HEK293 (cell line): ENCODE measurements at regions not wholly inside any gene's neighbourhood (a gene's known extent, or its start where the extent isn't known, plus 50 kb on each side); places are given as distances from the start of the nearest gene placed in this dataset.

Source experiments
- CTCF ChIA-PET: fragments of 350-600 bp; formaldehyde crosslinking; extraction: SDS; loops from one replicate; lab custom pipeline; 2021; ENCODE audit warnings: antibody characterized with exemption; lab: Yijun Ruan, JAX
- POLR2A ChIA-PET: fragments of 300-600 bp; formaldehyde crosslinking; extraction: SDS; loops from one replicate; lab custom pipeline; 2020; ENCODE audit warnings: antibody characterized with exemption, inconsistent platforms; lab: Yijun Ruan, JAX
- H3K27ac ChIP-seq: fragments of 200-500 bp; sonication (Bioruptor generic); 2 replicates; pipeline ENCODE4 v1.5.1; 2014; ENCODE audit warnings: low read depth, low read length, control low read depth, inconsistent platforms; ENCODE audit errors: extremely low read depth
- H3K36me3 ChIP-seq, 2 experiments: fragments of 200-500 bp in 1 of 2; sonication (Bioruptor generic) in 1 of 2; 1 replicate in 1 of 2; 2 replicates in 1 of 2; pipeline ENCODE4 v1.5.1; 2014 to 2017; ENCODE audit warnings: inconsistent platforms in 2 of 2, low read length in 2 of 2; ENCODE audit not compliant: control insufficient read depth in 2 of 2, insufficient read depth in 1 of 2
- H3K4me1 ChIP-seq: fragments of 200-500 bp; sonication (Bioruptor generic); 2 replicates; pipeline ENCODE4 v1.5.1; 2014; ENCODE audit warnings: mild to moderate bottlenecking, low read length, inconsistent platforms; ENCODE audit not compliant: control insufficient read depth, insufficient read depth
- H3K4me3 ChIP-seq: 2 replicates; pipeline ENCODE4 v1.5.1; 2011; ENCODE audit warnings: low read depth, mild to moderate bottlenecking, control low read depth, low read length, moderate library complexity
- H3K9me3 ChIP-seq: fragments of 200-500 bp; sonication (Bioruptor generic); 2 replicates; pipeline ENCODE4 v1.5.1; 2014; ENCODE audit warnings: low read depth, low read length, inconsistent platforms; ENCODE audit not compliant: control insufficient read depth, insufficient read depth
- BCL11B ChIP-seq: fragments of 450-650 bp; formaldehyde crosslinking; IDR thresholded peaks from 2 replicates; pipeline ENCODE4 v1.5.1; 2016; ENCODE audit warnings: low read depth, missing biosample characterization, missing genetic modification characterization
- CTCF ChIP-seq: fragments of 450-650 bp; formaldehyde crosslinking; IDR thresholded peaks from 2 replicates; pipeline ENCODE4 v1.5.1; 2016; ENCODE audit warnings: missing biosample characterization, missing genetic modification characterization
- FEZF1 ChIP-seq: fragments of 450-650 bp; formaldehyde crosslinking; IDR thresholded peaks from 2 replicates; pipeline ENCODE4 v1.5.1; 2016; ENCODE audit warnings: missing biosample characterization, missing genetic modification characterization
- KLF16 ChIP-seq: fragments of 450-650 bp; formaldehyde crosslinking; IDR thresholded peaks from 2 replicates; pipeline ENCODE4 v1.5.1; 2017; ENCODE audit warnings: missing biosample characterization, missing genetic modification characterization
- KLF9 ChIP-seq: fragments of 450-650 bp; formaldehyde crosslinking; IDR thresholded peaks from 2 replicates; pipeline ENCODE4 v1.5.1; 2016; ENCODE audit warnings: missing biosample characterization, missing genetic modification characterization, low read depth
- PRDM10 ChIP-seq: fragments of 450-650 bp; formaldehyde crosslinking; IDR thresholded peaks from 2 replicates; pipeline ENCODE4 v1.5.1; 2016; ENCODE audit warnings: missing biosample characterization, missing genetic modification characterization
- SETDB1 ChIP-seq: IDR thresholded peaks from one replicate; pipeline ENCODE4 v1.6.1; 2017; ENCODE audit warnings: mild to moderate bottlenecking, low read length, moderate library complexity, mixed read lengths; ENCODE audit not compliant: insufficient read length
- SP2 ChIP-seq: fragments of 450-650 bp; formaldehyde crosslinking; IDR thresholded peaks from 2 replicates; pipeline ENCODE4 v1.5.1; 2016; ENCODE audit warnings: missing biosample characterization, missing genetic modification characterization
- YY1 ChIP-seq: fragments of 450-650 bp; formaldehyde crosslinking; IDR thresholded peaks from 2 replicates; pipeline ENCODE4 v1.5.1; 2018; ENCODE audit warnings: missing biosample characterization, missing genetic modification characterization
- ZBTB17 ChIP-seq: fragments of 450-650 bp; formaldehyde crosslinking; IDR thresholded peaks from 2 replicates; pipeline ENCODE4 v1.5.1; 2016; ENCODE audit warnings: missing biosample characterization, missing genetic modification characterization
- ZBTB20 ChIP-seq: fragments of 450-650 bp; formaldehyde crosslinking; IDR thresholded peaks from 2 replicates; pipeline ENCODE4 v1.5.1; 2016; ENCODE audit warnings: missing biosample characterization, missing genetic modification characterization
- ZEB2 ChIP-seq: fragments of 450-650 bp; formaldehyde crosslinking; IDR thresholded peaks from 2 replicates; pipeline ENCODE4 v1.5.1; 2016; ENCODE audit warnings: missing biosample characterization, missing genetic modification characterization
- ZNF16 ChIP-seq: fragments of 450-650 bp; formaldehyde crosslinking; IDR thresholded peaks from 2 replicates; pipeline ENCODE4 v1.5.1; 2016; ENCODE audit warnings: low read depth, missing biosample characterization, missing genetic modification characterization
- ZNF2 ChIP-seq: fragments of 450-650 bp; formaldehyde crosslinking; IDR thresholded peaks from 2 replicates; pipeline ENCODE4 v1.5.1; 2016; ENCODE audit warnings: missing biosample characterization, missing genetic modification characterization
- ZNF302 ChIP-seq: fragments of 450-650 bp; formaldehyde crosslinking; IDR thresholded peaks from 2 replicates; pipeline ENCODE4 v1.5.1; 2016; ENCODE audit warnings: missing biosample characterization, missing genetic modification characterization, low read depth
- ZNF335 ChIP-seq: fragments of 450-650 bp; formaldehyde crosslinking; conservative IDR thresholded peaks from 2 replicates; pipeline ENCODE4 v1.5.1; 2016; ENCODE audit warnings: missing biosample characterization, missing genetic modification characterization
- ZNF560 ChIP-seq: fragments of 450-650 bp; formaldehyde crosslinking; IDR thresholded peaks from 2 replicates; pipeline ENCODE4 v1.5.1; 2017; ENCODE audit warnings: missing biosample characterization, missing genetic modification characterization, borderline replicate concordance
- ZNF580 ChIP-seq: fragments of 450-650 bp; formaldehyde crosslinking; IDR thresholded peaks from 2 replicates; pipeline ENCODE4 v1.5.1; 2016; ENCODE audit warnings: missing biosample characterization, missing genetic modification characterization
- ZNF645 ChIP-seq: fragments of 450-650 bp; formaldehyde crosslinking; IDR thresholded peaks from 2 replicates; pipeline ENCODE4; 2016; ENCODE audit warnings: missing biosample characterization, missing genetic modification characterization
- ZNF654 ChIP-seq: fragments of 450-650 bp; formaldehyde crosslinking; IDR thresholded peaks from 2 replicates; pipeline ENCODE4 v1.5.1; 2016; ENCODE audit warnings: low read depth, missing biosample characterization, missing genetic modification characterization
- ZNF768 ChIP-seq: fragments of 450-650 bp; formaldehyde crosslinking; IDR thresholded peaks from 2 replicates; pipeline ENCODE4 v1.5.1; 2018; ENCODE audit warnings: missing biosample characterization, mild to moderate bottlenecking, missing genetic modification characterization
- ZNF837 ChIP-seq: fragments of 450-650 bp; formaldehyde crosslinking; IDR thresholded peaks from 2 replicates; pipeline ENCODE4 v1.5.1; 2016; ENCODE audit warnings: missing biosample characterization, missing genetic modification characterization
- TF ChIP-seq, protein P1 (sequence below): fragments of 450-650 bp; IDR thresholded peaks from 2 replicates; pipeline ENCODE4 v1.5.1; 2018; ENCODE audit warnings: missing biosample characterization, missing genetic modification characterization
- TF ChIP-seq, protein P2 (sequence below): fragments of 450-650 bp; formaldehyde crosslinking; IDR thresholded peaks from 2 replicates; pipeline ENCODE4 v1.5.1; 2017; ENCODE audit warnings: missing biosample characterization, missing genetic modification characterization

- ChIA-PET POLR2A (no interaction called here), CTCF (no interaction called here)
- Histone ChIP-seq H3K36me3 (no peaks in the 10 kb centered on the region), H3K4me1 (no peaks in the 10 kb centered on the region), H3K27ac (no peak overlapping the region), H3K4me3 (no peak overlapping the region), H3K9me3 (no peaks in the 10 kb centered on the region)
- no peak for TF ChIP-seq ZBTB20 (tag by site-specific recombination)
- no peak for TF ChIP-seq ZNF302 (tag by site-specific recombination)
- no peak for TF ChIP-seq FEZF1 (tag by site-specific recombination)
- TF ChIP-seq SETDB1 = no peak
- TF ChIP-seq ZNF654 = no peak
- no peak for TF ChIP-seq ZNF335 (tag by site-specific recombination)
- no peak for TF ChIP-seq ZNF16 (tag by site-specific recombination)
- no peak for TF ChIP-seq ZNF768
- TF ChIP-seq ZNF645 (tag by site-specific recombination) = no peak
- TF ChIP-seq ZNF837 = no peak
- no peak for TF ChIP-seq ZNF580 (tag by site-specific recombination)
- TF ChIP-seq ZBTB17 (tag by site-specific recombination) = no peak
- no peak for TF ChIP-seq ZNF2
- no peak for TF ChIP-seq PRDM10
- no peak for TF ChIP-seq CTCF
Measured at GRCh38 chr12:72982356-72982755, 710.2 kb downstream of the TRHDE start.

- Histone ChIP-seq H3K36me3 (no peaks in the 10 kb centered on the region), H3K9me3 (no peaks in the 10 kb centered on the region), H3K27ac (no peak overlapping the region), H3K4me3 (no peak overlapping the region), H3K4me1 (no peaks in the 10 kb centered on the region)
- POLR2A ChIA-PET = no interaction called here
- TF ChIP-seq ZNF560 (tag by site-specific recombination) (no peak), KLF16 (tag by site-specific recombination) (no peak), ZEB2 (tag by site-specific recombination) (no peak), SP2 (tag by site-specific recombination) (no peak), KLF9 (tag by site-specific recombination) (no peak), YY1 (tag by site-specific recombination) (no peak), BCL11B (tag by site-specific recombination) (no peak)
- TF ChIP-seq, protein P1, sequence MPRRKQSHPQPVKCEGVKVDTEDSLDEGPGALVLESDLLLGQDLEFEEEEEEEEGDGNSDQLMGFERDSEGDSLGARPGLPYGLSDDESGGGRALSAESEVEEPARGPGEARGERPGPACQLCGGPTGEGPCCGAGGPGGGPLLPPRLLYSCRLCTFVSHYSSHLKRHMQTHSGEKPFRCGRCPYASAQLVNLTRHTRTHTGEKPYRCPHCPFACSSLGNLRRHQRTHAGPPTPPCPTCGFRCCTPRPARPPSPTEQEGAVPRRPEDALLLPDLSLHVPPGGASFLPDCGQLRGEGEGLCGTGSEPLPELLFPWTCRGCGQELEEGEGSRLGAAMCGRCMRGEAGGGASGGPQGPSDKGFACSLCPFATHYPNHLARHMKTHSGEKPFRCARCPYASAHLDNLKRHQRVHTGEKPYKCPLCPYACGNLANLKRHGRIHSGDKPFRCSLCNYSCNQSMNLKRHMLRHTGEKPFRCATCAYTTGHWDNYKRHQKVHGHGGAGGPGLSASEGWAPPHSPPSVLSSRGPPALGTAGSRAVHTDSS (tag by site-specific recombination) = no peak
- TF ChIP-seq, protein P2, sequence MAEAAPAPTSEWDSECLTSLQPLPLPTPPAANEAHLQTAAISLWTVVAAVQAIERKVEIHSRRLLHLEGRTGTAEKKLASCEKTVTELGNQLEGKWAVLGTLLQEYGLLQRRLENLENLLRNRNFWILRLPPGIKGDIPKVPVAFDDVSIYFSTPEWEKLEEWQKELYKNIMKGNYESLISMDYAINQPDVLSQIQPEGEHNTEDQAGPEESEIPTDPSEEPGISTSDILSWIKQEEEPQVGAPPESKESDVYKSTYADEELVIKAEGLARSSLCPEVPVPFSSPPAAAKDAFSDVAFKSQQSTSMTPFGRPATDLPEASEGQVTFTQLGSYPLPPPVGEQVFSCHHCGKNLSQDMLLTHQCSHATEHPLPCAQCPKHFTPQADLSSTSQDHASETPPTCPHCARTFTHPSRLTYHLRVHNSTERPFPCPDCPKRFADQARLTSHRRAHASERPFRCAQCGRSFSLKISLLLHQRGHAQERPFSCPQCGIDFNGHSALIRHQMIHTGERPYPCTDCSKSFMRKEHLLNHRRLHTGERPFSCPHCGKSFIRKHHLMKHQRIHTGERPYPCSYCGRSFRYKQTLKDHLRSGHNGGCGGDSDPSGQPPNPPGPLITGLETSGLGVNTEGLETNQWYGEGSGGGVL (tag by site-specific recombination) = no peak
- CTCF ChIA-PET = interaction anchor here (0.8 kb wide), 1 partner anchor 434 kb away, joined by 7 read pairs; no protein-coding TSS in a partner anchor
Measured at GRCh38 chr12:72986963-72987362, 714.8 kb downstream of the TRHDE start.
